DMS 273 treated with DMSO at 0.1 percent for 48 hours (cell line): ENCODE measurements at regions not wholly inside any gene's neighbourhood (a gene's known extent, or its start where the extent isn't known, plus 50 kb on each side); places are given as distances from the start of the nearest gene placed in this dataset.
"Not testable (repeated sequence)": the region's sequence is repeated elsewhere in the genome, so short reads cannot be mapped to it uniquely, and the experiment has no call there.

Experiments
- DNase-seq: peaks from one replicate; lab custom pipeline; 2025; lab: John Stamatoyannopoulos, UW

DNA sequence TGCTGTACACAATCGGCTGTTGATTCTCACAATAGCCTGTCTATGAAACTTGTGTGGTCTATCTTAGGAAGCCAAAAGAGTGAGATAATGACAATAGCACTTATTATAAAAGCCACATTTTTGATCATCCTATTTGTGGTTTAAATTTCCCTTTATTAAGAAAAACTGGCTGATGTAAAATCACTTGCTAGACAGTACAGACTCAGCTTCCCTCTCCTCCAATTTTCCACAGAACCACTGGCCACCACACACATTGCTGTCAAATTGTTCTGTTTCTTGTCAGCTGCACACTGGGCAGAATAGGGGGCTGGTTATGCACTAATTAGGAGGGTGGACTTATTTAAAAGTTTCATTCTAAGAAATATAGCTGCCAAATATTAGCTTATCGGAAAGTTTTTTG is 425.9 kb downstream of the EPHA3 start:
- no peak for DNase-seq

GRCh38 chr3:89554587-89554986 is 447.2 kb downstream of the EPHA3 start:
- DNase-seq = not testable (repeated sequence)

GRCh38 chr3:89558711-89559110 is 451.3 kb downstream of the EPHA3 start:
- no peak for DNase-seq

- DNase-seq = no peak
Measured at GRCh38 chr3:89560568-89560967, 453.1 kb downstream of the EPHA3 start.

- no peak for DNase-seq
Measured at GRCh38 chr3:89562373-89562772, 455.0 kb downstream of the EPHA3 start.

GRCh38 chr3:89565098-89565497 is 457.7 kb downstream of the EPHA3 start:
- DNase-seq = no peak

DNA sequence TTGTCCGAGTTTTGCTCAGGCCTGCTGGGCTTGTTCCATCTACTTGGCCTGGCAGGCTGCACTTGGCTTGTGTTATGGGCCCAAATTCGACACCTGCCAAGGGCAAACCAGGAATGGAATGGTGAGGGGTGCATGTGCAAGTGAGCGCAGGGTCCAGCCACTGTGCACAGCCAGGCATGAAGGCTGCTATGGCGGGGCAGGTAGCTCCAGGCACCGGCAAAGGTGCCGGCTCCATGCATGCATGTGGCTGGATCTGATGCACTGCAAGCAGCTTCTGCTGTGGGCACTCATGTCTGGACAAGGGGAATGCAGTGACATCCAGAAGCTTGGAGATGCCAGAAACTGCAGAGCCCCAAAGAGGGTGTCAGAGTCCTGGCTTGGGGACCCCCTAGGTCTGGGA is 463.0 kb downstream of the EPHA3 start:
- DNase-seq = no peak

- no peak for DNase-seq
Measured at GRCh38 chr3:89571298-89571697, 463.9 kb downstream of the EPHA3 start.

DNA sequence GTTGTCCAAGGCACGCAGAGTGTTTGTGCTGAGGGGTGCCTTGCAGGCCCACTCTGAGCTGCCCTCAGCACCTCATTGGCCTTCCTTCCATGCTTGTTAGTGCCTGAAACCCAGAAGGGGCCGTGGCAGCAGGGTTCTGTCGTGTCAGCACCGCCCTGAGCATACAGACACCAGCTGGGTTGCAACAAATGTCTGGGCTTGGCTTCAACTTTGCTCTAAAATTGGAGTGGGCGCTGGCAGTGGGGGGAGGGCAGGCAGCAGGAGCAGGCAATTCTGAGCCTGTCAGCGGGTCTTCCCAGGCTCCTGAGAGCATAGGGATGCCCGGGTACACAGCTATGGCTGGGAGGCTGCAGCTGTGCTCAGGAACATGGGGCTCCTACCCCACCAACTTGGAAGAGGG is 464.3 kb downstream of the EPHA3 start:
- DNase-seq = peak; percentile 31

- DNase-seq = no peak
Measured at GRCh38 chr3:89572261-89572660, 464.8 kb downstream of the EPHA3 start.

GRCh38 chr3:89576417-89576816 is 469.0 kb downstream of the EPHA3 start:
- no peak for DNase-seq

DNA sequence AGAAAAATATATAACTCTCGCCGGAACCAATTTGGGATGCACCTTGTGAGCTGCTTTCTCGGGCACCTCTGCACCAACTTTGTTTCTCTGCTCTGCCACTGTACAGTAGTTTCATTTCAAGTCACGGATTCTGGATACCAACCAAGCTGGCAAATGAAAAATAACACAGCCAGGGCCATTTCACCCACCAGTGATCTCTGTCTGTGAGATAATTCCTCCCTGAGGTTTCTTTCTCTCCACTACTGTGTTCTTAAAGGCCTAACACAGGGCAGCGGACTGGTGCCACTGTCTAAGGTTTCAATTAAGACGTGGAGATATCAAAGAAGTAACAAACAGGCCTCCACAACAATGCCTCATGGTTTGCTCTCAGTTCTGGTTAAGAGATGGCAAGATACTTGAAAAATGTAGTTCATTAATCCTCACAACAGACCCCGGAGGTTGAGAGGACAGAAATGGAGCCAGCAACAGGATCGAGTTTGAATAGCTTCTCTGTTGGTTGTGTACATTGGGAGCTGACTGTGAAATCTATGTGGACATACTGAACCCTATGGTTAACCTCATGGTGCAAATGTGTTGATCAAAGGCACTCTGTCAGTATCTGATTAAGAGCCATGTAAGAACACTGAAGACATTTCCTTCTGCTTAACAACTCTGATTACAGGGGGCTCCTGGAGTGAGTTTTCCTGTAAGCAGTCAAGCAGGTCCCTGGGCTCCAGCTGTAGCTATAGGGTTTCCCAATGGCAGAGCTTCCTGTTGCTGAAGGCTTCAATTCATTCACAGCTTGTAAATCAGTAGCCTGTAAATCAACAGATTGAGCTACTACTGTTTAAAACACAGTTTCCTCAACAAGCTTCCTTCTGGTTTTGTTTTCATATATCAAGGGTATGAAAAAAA is 470.5 kb downstream of the EPHA3 start:
- DNase-seq = no peak

- no peak for DNase-seq
Measured at GRCh38 chr3:89580859-89581258, 473.4 kb downstream of the EPHA3 start.

DNA sequence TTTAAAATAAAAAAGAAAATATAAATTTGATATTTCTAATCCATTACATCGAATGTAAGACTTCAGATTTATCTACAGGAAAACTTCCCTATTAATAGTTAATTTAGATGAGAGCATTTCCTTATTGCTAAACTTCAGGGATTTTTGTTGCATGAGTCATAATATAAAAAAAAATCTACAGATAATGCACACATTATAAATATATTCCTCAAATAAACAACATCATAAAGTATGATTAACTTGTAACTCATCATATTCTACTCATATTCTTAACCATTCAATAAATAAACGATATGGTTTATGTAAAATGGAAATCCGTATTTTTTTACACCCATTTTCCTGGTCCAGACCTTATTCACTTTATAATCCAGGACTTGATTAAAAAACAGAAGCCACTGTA is 477.0 kb downstream of the EPHA3 start:
- no peak for DNase-seq

DNA sequence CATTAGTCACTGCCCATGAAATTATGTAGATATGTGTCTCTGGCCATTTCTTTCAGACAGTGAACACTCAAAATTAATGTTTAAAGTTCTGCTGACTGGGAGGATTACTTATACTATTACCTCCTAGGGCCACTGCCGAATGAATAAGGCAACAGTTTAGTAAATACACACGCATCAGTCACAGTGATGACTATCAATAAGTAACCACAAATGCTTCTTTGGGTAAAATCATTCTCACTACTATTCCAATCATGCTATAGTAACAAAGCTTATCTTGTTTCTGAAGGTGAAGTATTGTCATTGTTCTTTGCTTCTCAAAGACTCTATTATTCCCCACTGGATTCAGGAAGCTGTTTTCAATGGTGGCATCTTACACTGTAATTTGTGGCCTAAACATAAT is 478.8 kb downstream of the EPHA3 start:
- no peak for DNase-seq

DNA sequence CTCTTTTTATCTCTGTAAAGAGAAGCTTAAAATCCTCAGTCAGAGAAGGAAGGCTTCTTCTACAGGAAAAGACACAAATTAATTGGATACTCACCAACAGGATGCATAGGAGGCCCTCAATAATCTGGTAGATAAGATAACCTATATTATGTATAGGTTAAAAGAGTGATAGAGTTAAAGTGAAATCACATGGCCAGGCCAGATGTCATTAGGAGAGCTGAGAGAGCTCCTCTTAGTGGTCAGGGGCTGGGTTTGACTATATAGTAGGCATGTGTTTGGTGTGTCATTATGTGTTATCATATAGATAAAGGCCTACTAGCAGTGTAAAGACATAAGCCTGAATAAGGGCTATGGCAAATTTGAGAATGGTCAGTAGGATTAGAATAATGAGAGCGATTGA is 479.3 kb downstream of the EPHA3 start:
- DNase-seq = no peak

DNA sequence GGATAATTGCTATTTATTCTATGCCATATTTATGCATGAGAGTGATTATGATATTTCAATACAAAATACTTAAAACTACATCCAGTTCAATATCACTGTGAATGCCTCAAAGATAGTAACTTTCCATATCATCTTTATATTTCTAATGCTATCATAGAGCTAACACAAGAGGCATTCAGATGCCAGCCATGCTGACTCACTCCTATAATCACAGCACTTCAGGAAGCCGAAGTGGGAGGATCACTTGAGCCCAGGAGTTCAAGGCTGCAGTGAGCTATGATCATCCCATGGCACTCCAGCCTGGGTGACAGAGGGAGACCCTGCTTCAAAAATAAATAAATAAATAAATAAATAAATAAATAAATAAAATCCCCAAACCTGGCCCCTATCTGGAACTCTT is 498.7 kb downstream of the EPHA3 start:
- DNase-seq = no peak

GRCh38 chr3:89612027-89612426 is 504.6 kb downstream of the EPHA3 start:
- no peak for DNase-seq

- DNase-seq = no peak
Measured at GRCh38 chr3:89613241-89613640, 505.8 kb downstream of the EPHA3 start.

GRCh38 chr3:89617706-89618105 is 510.3 kb downstream of the EPHA3 start:
- peak; percentile 27 for DNase-seq

GRCh38 chr3:89619263-89619662 is 511.8 kb downstream of the EPHA3 start:
- no peak for DNase-seq

- DNase-seq = no peak
Measured at GRCh38 chr3:89622063-89622700, 514.8 kb downstream of the EPHA3 start.

- DNase-seq = no peak
Measured at GRCh38 chr3:89624494-89624893, 517.1 kb downstream of the EPHA3 start.

DNA sequence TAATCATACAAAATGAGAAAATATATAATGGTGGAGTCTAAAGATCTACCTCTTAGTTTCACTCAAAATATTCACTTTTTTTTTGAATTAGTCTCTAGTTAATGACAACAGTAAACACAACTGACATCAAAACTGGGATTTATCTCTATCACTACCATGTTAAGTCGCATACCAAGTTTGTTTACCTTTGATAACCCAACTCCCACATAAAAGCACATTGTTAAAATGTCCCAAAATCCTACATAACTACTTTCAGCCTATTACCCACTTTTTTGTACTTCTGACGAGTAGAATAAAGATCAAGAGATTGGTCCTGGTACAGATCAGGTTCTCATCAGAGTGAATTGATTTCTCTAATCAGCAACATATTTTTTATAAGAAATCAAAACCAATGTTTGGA is 518.5 kb downstream of the EPHA3 start:
- DNase-seq = no peak
